ENCODE measurements at regions not wholly inside any gene's neighbourhood (a gene's known extent, or its start where the extent isn't known, plus 50 kb on each side); places are given as distances from the start of the nearest gene placed in this dataset.

- Histone ChIP-seq H3K4me2 (ENCODE audit: low read depth, low read length, poor library complexity, severe bottlenecking) (no peak overlapping the region), H3K4me1 (ENCODE audit: low read length) (peaks cover 4% of the 10 kb centered on the region), H3K27me3 (ENCODE audit: low read length) (no peaks in the 10 kb centered on the region), H3K36me3 (ENCODE audit: insufficient read depth, low read length) (no peaks in the 10 kb centered on the region), H3K79me2 (ENCODE audit: low read length) (no peaks in the 10 kb centered on the region), H3K27ac (ENCODE audit: low read length) (no peak overlapping the region), H3K9me2 (replicated peaks; ENCODE audit: insufficient read depth, low read length) (no peaks in the 10 kb centered on the region), H2AFZ (ENCODE audit: low read length) (no peak overlapping the region), H3K9ac (ENCODE audit: low read length) (no peak overlapping the region), H3K9me3 (ENCODE audit: low read length) (no peaks in the 10 kb centered on the region), H4K20me1 (ENCODE audit: insufficient read depth, low read depth, low read length) (no peaks in the 10 kb centered on the region), H3K4me3 (ENCODE audit: low read length) (no peak overlapping the region)
- DNase-seq = no peak
Observed at GRCh38 chr10:30560326-30560725, 69.2 kb downstream of the LYZL2 start.

- H3K36me3 ChIP-seq (ENCODE audit: insufficient read depth, low read length) = no peaks in the 10 kb centered on the region
- no peaks in the 10 kb centered on the region for H3K27me3 ChIP-seq (ENCODE audit: low read length)
- H3K9me2 ChIP-seq (replicated peaks; ENCODE audit: insufficient read depth, low read length) = no peaks in the 10 kb centered on the region
- H4K20me1 ChIP-seq (ENCODE audit: insufficient read depth, low read depth, low read length) = no peaks in the 10 kb centered on the region
- no peaks in the 10 kb centered on the region for H3K9me3 ChIP-seq (ENCODE audit: low read length)
- H3K27ac ChIP-seq (ENCODE audit: low read length) = no peak overlapping the region
- no peak overlapping the region for H3K9ac ChIP-seq (ENCODE audit: low read length)
- no peak for DNase-seq
- H3K4me3 ChIP-seq (ENCODE audit: low read length) = no peak overlapping the region
- H3K79me2 ChIP-seq (ENCODE audit: low read length) = no peaks in the 10 kb centered on the region
- peaks cover 4% of the 10 kb centered on the region for H3K4me1 ChIP-seq (ENCODE audit: low read length)
- H2AFZ ChIP-seq (ENCODE audit: low read length) = no peak overlapping the region
- no peak overlapping the region for H3K4me2 ChIP-seq (ENCODE audit: low read depth, low read length, poor library complexity, severe bottlenecking)
Observed at GRCh38 chr10:30559180-30559579, 70.4 kb downstream of the LYZL2 start.

- Histone ChIP-seq H3K79me2 (ENCODE audit: low read length) (no peaks in the 10 kb centered on the region), H3K4me1 (ENCODE audit: low read length) (peaks cover 4% of the 10 kb centered on the region), H3K9me2 (replicated peaks; ENCODE audit: insufficient read depth, low read length) (no peaks in the 10 kb centered on the region), H3K4me2 (ENCODE audit: low read depth, low read length, poor library complexity, severe bottlenecking) (no peak overlapping the region), H4K20me1 (ENCODE audit: insufficient read depth, low read depth, low read length) (no peaks in the 10 kb centered on the region), H3K9me3 (ENCODE audit: low read length) (no peaks in the 10 kb centered on the region), H3K27me3 (ENCODE audit: low read length) (no peaks in the 10 kb centered on the region), H3K4me3 (ENCODE audit: low read length) (no peak overlapping the region), H3K27ac (ENCODE audit: low read length) (no peak overlapping the region), H3K9ac (ENCODE audit: low read length) (no peak overlapping the region), H3K36me3 (ENCODE audit: insufficient read depth, low read length) (no peaks in the 10 kb centered on the region), H2AFZ (ENCODE audit: low read length) (no peak overlapping the region)
- no peak for DNase-seq
Observed at GRCh38 chr10:30558411-30558810, 71.1 kb downstream of the LYZL2 start.

DNA sequence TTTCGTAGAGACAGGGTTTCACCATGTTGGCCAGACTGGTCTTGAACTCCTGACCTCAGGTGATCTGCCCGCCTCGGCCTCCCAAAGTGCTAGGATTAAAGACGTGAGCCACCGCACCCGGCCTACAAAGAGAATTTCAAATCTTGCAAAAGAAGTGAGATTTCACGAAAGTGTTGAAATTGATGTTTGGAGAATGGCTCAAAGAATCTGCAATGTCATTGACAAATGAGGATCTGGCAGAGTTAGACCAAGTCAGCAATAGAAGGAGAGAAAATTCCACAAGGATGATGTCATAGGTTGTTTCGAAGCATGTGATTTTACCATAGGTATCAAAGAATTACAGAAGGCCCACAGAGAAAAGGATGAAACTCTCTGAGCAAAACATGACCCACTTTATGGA, 71.7 kb downstream of the LYZL2 start:
- DNase-seq = no peak
- H3K4me2 ChIP-seq (ENCODE audit: low read depth, low read length, poor library complexity, severe bottlenecking) = no peak overlapping the region
- no peaks in the 10 kb centered on the region for H3K36me3 ChIP-seq (ENCODE audit: insufficient read depth, low read length)
- H3K9ac ChIP-seq (ENCODE audit: low read length) = no peak overlapping the region
- no peak overlapping the region for H3K4me3 ChIP-seq (ENCODE audit: low read length)
- no peaks in the 10 kb centered on the region for H4K20me1 ChIP-seq (ENCODE audit: insufficient read depth, low read depth, low read length)
- no peaks in the 10 kb centered on the region for H3K79me2 ChIP-seq (ENCODE audit: low read length)
- H3K27ac ChIP-seq (ENCODE audit: low read length) = no peak overlapping the region
- no peaks in the 10 kb centered on the region for H3K9me3 ChIP-seq (ENCODE audit: low read length)
- no peak overlapping the region for H2AFZ ChIP-seq (ENCODE audit: low read length)
- peaks cover 4% of the 10 kb centered on the region for H3K4me1 ChIP-seq (ENCODE audit: low read length)
- no peaks in the 10 kb centered on the region for H3K9me2 ChIP-seq (replicated peaks; ENCODE audit: insufficient read depth, low read length)
- H3K27me3 ChIP-seq (ENCODE audit: low read length) = no peaks in the 10 kb centered on the region

DNA sequence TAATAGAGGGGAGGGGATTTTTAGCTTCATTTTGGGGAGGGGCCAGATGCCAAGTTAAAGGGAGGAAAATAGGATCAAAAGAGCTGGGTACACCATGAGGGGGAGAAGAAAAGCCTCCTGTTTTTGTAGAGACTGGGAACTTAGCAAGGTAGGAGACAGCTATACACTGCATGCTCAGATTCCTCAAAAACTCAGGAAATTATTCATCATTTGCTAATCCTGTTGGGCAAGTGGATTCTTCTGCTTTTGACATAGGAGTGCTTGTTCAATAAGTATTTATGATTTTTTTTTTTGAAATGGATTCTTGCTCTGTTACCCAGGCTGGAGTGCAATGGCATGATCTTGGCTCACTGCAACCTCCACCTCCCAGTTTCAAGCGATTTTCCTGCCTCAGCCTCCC, 73.4 kb downstream of the LYZL2 start:
- H2AFZ ChIP-seq (ENCODE audit: low read length) = no peak overlapping the region

GRCh38 chr10:30555465-30555864, 74.1 kb downstream of the LYZL2 start:
- no peaks in the 10 kb centered on the region for H3K4me1 ChIP-seq (ENCODE audit: low read length)

More for the DNA sequence above, 73.4 kb downstream of the LYZL2 start:
- Histone ChIP-seq H3K4me3 (ENCODE audit: low read length) (no peak overlapping the region), H3K36me3 (ENCODE audit: insufficient read depth, low read length) (no peaks in the 10 kb centered on the region), H3K4me2 (ENCODE audit: low read depth, low read length, poor library complexity, severe bottlenecking) (no peak overlapping the region), H3K4me1 (ENCODE audit: low read length) (peaks cover under 1% of the 10 kb centered on the region; the same call in 1 of the 2 replicates), H3K27me3 (ENCODE audit: low read length) (no peaks in the 10 kb centered on the region), H3K9me2 (replicated peaks; ENCODE audit: insufficient read depth, low read length) (no peaks in the 10 kb centered on the region), H3K27ac (ENCODE audit: low read length) (no peak overlapping the region), H3K9me3 (ENCODE audit: low read length) (no peaks in the 10 kb centered on the region), H4K20me1 (ENCODE audit: insufficient read depth, low read depth, low read length) (no peaks in the 10 kb centered on the region), H3K79me2 (ENCODE audit: low read length) (no peaks in the 10 kb centered on the region), H3K9ac (ENCODE audit: low read length) (no peak overlapping the region)
- DNase-seq = no peak

DNA sequence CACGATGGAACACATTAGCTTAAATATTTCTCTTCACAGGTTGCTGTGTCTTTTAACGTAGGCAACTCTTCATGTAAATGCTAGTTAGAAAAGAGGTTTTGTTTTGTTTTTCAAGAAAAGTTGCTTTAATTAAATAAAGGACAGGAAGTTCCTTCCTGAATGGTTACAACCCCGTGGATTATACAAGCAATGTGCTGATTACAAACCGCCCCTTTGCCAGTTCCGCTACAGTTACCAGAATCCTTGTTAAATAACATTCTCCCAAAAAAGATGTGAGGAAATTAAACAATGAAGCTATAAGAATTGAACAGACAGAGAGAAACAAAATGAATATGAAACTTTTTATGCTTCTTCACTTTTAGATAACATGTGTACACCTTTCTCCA, 75.1 kb downstream of the LYZL2 start:
- H2AFZ ChIP-seq (ENCODE audit: low read length) = peak overlapping the region; percentile 23
- H3K9me2 ChIP-seq (replicated peaks; ENCODE audit: insufficient read depth, low read length) = no peaks in the 10 kb centered on the region
- H3K4me2 ChIP-seq (ENCODE audit: low read depth, low read length, poor library complexity, severe bottlenecking) = peak overlapping the region; percentile 39
- H3K4me1 ChIP-seq (ENCODE audit: low read length) = no peaks in the 10 kb centered on the region
- no peak for DNase-seq
- no peak overlapping the region for H3K27ac ChIP-seq (ENCODE audit: low read length)
- H3K9me3 ChIP-seq (ENCODE audit: low read length) = no peaks in the 10 kb centered on the region
- no peak overlapping the region for H3K9ac ChIP-seq (ENCODE audit: low read length)
- H3K79me2 ChIP-seq (ENCODE audit: low read length) = no peaks in the 10 kb centered on the region
- H3K36me3 ChIP-seq (ENCODE audit: insufficient read depth, low read length) = no peaks in the 10 kb centered on the region
- no peak overlapping the region for H3K4me3 ChIP-seq (ENCODE audit: low read length)
- no peaks in the 10 kb centered on the region for H4K20me1 ChIP-seq (ENCODE audit: insufficient read depth, low read depth, low read length)
- no peaks in the 10 kb centered on the region for H3K27me3 ChIP-seq (ENCODE audit: low read length)

More at GRCh38 chr10:30555465-30555864, 74.1 kb downstream of the LYZL2 start:
- H3K9ac ChIP-seq (ENCODE audit: low read length) = no peak overlapping the region
- no peaks in the 10 kb centered on the region for H3K9me3 ChIP-seq (ENCODE audit: low read length)
- DNase-seq = no peak
- H3K4me3 ChIP-seq (ENCODE audit: low read length) = no peak overlapping the region
- H3K79me2 ChIP-seq (ENCODE audit: low read length) = no peaks in the 10 kb centered on the region
- no peaks in the 10 kb centered on the region for H4K20me1 ChIP-seq (ENCODE audit: insufficient read depth, low read depth, low read length)
- H3K27me3 ChIP-seq (ENCODE audit: low read length) = no peaks in the 10 kb centered on the region
- H3K36me3 ChIP-seq (ENCODE audit: insufficient read depth, low read length) = no peaks in the 10 kb centered on the region
- H2AFZ ChIP-seq (ENCODE audit: low read length) = no peak overlapping the region
- H3K27ac ChIP-seq (ENCODE audit: low read length) = no peak overlapping the region
- no peak overlapping the region for H3K4me2 ChIP-seq (ENCODE audit: low read depth, low read length, poor library complexity, severe bottlenecking)
- H3K9me2 ChIP-seq (replicated peaks; ENCODE audit: insufficient read depth, low read length) = no peaks in the 10 kb centered on the region

GRCh38 chr10:30553626-30554439, 75.7 kb downstream of the LYZL2 start:
- H3K27ac ChIP-seq (ENCODE audit: low read length) = no peak overlapping the region
- H3K4me1 ChIP-seq (ENCODE audit: low read length) = no peaks in the 10 kb centered on the region
- H3K4me3 ChIP-seq (ENCODE audit: low read length) = no peak overlapping the region
- H3K9me3 ChIP-seq (ENCODE audit: low read length) = no peaks in the 10 kb centered on the region
- peak overlapping the region; percentile 23 for H2AFZ ChIP-seq (ENCODE audit: low read length)
- H3K36me3 ChIP-seq (ENCODE audit: insufficient read depth, low read length) = no peaks in the 10 kb centered on the region
- H3K79me2 ChIP-seq (ENCODE audit: low read length) = no peaks in the 10 kb centered on the region
- DNase-seq = no peak
- peak overlapping the region; percentile 39 for H3K4me2 ChIP-seq (ENCODE audit: low read depth, low read length, poor library complexity, severe bottlenecking)
- H4K20me1 ChIP-seq (ENCODE audit: insufficient read depth, low read depth, low read length) = no peaks in the 10 kb centered on the region
- H3K9ac ChIP-seq (ENCODE audit: low read length) = no peak overlapping the region
- no peaks in the 10 kb centered on the region for H3K27me3 ChIP-seq (ENCODE audit: low read length)
- no peaks in the 10 kb centered on the region for H3K9me2 ChIP-seq (replicated peaks; ENCODE audit: insufficient read depth, low read length)
